Fibroblast of the aortic adventitia (primary cell): ENCODE measurements at regions not wholly inside any gene's neighbourhood (a gene's known extent, or its start where the extent isn't known, plus 50 kb on each side); places are given as distances from the start of the nearest gene placed in this dataset.

Experiments used
- DNase-seq: peaks from one replicate; pipeline ENCODE4 v3.0.0-alpha.2; 2010; ENCODE audit warnings: low read depth
- H3K4me3 ChIP-seq: 2 replicates; pipeline ENCODE4 v1.5.1; 2011; ENCODE audit warnings: low read depth, mild to moderate bottlenecking, control low read depth, low read length, moderate library complexity
- TF ChIP-seq, protein P1 (sequence below): IDR thresholded peaks from 2 replicates; pipeline ENCODE4 v1.5.1; 2011; ENCODE audit warnings: mild to moderate bottlenecking, low read length, control low read depth, inconsistent platforms; ENCODE audit not compliant: insufficient read depth

DNA sequence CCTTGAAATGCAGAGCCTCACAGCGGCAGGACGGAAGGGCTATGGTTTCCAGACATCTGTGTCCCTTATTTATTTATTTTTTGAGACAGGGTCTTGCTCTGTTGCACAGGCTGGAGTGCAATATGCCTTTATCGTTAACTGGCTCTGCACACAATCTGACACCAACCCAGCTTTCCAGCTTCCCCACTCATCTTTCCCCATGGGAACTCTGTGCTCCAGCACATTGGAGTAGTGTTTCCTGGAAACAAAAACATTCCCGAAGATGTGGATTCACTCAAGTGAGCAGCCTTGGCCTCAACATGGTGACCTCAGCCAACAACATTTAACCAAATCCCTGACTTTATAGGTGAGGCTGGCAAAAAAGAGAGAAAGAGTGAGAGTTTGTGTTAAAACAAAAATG is 307.1 kb downstream of the TMEM114 start:
- TF ChIP-seq, protein P1, sequence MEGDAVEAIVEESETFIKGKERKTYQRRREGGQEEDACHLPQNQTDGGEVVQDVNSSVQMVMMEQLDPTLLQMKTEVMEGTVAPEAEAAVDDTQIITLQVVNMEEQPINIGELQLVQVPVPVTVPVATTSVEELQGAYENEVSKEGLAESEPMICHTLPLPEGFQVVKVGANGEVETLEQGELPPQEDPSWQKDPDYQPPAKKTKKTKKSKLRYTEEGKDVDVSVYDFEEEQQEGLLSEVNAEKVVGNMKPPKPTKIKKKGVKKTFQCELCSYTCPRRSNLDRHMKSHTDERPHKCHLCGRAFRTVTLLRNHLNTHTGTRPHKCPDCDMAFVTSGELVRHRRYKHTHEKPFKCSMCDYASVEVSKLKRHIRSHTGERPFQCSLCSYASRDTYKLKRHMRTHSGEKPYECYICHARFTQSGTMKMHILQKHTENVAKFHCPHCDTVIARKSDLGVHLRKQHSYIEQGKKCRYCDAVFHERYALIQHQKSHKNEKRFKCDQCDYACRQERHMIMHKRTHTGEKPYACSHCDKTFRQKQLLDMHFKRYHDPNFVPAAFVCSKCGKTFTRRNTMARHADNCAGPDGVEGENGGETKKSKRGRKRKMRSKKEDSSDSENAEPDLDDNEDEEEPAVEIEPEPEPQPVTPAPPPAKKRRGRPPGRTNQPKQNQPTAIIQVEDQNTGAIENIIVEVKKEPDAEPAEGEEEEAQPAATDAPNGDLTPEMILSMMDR: no peak
- no peak overlapping the region for H3K4me3 ChIP-seq
- no peak for DNase-seq

DNA sequence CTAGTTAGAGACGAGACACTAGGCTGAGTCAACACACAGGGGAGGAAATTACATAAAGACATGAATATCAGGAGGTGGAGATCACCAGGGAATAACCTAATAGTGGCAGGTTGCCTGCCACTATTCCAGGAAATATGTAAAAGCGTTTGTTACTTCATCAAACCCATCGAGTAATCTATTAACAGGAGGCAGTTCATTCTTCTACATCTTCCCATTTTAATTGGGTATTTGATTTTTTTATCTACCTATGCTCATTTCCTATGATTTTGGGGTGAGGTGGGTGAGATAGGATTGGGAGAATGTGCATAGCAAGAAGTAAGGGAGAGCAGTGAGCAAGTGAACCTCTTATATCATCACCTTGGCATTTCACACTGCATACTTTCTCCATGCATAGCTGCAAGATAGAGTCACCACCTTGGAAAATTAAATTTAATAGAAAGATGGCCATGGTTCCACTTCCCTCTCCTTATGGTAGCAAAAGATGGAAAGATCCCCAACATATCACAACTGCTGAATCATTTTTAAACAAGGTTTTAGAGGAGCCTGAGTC is 312.2 kb downstream of the TMEM114 start:
- DNase-seq: no peak
- TF ChIP-seq, protein P1: no peak
- no peak overlapping the region for H3K4me3 ChIP-seq

DNA sequence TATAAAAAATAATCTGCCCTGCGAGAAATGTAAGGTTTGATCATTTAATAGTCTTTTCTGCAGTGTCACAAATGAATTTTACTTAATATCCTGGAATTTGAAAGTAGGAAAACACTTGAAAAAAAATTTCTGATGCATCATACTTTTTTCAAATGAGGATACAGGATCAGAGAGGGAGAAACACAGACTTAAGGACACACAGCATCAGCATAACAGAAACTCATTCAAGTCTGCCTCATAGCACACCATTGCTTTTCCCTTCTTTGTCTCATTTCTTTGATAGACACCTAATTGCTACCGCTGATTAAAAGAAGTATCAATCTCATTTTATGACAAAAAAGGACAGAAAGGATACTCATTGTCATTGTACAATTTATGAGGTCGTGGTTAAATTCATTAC is 319.0 kb downstream of the TMEM114 start:
- DNase-seq: no peak
- TF ChIP-seq, protein P1: no peak
- H3K4me3 ChIP-seq: no peak overlapping the region

DNA sequence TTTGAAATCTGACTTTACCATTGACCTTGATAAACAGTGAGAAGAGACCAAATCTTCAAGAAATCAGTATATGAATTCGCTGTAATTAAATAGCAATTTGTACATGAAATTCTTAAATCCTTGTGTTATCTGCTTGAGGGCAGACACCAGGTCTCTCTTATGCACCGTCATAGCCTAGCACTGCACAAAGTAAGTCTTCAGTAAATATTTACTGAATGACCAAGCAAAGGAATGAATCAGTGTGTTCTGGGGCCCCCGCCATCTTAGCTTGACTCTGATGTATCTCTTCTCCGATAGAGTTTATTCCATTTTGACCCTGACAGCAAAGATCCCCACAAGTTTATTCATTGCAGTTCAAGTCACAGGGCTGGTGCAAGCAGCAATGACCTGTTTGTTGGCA is 328.0 kb downstream of the TMEM114 start:
- TF ChIP-seq, protein P1: no peak
- DNase-seq: no peak
- no peak overlapping the region for H3K4me3 ChIP-seq

DNA sequence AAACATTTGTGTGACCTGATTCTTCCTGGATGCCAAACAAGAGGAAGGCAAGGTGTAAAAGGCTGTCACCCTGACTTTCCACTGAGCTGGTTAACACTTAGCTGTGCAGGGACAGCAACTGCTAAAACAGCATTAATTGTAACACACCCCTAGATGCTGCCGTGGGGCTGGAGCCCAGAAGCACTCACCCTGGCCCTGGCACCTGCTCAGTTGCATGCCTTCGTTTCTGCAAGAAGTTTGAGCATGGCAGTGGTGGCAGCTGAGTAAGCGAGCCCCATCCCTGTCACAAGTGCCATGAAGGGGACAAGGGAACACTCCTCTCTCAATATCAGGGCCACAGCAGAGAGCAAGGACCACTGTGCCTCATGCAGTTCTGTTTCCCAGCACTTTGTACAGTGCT is 330.2 kb downstream of the TMEM114 start:
- TF ChIP-seq, protein P1: no peak
- DNase-seq: no peak
- no peak overlapping the region for H3K4me3 ChIP-seq

DNA sequence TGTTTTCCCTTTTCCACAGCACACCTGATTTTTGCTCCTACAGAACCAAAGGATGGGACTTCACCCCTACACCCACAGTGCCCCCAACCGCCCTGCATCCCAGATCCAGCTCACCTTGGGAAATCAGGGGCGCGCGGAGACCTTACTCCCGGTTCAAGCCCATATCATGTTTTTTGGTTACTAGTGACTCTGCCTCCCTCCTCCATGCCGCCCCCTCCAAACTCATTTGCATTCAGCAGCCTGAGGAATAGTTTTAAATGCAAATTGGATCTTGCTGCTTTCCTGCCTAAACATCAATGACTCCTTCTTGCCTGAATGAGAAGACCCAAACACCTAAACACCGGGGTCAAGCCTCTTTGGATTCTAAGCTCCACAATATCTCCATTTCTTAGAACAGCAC is 331.8 kb downstream of the TMEM114 start:
- TF ChIP-seq, protein P1: no peak

DNA sequence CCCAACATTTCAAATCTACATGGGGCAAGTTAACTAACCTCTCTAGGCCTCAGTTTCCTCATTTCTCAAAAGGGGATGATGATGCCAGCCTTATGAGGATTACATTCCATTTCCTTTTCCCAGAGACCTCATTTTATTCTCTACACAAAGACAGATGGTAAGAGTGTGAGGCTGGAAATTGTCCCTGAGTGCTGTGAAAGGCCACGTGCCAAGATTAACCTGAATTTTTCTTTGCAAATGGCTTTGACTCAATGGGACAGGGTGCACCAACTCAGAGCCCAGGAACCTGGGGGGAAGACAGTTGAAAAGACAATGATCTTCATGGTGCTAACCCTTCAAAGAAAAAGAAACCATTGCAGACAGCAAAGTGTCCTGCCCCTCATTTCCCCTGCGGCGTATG is 332.8 kb downstream of the TMEM114 start:
- no peak for DNase-seq
- TF ChIP-seq, protein P1: no peak
- no peak overlapping the region for H3K4me3 ChIP-seq

More for the DNA sequence above, 331.8 kb downstream of the TMEM114 start:
- no peak for DNase-seq
- no peak overlapping the region for H3K4me3 ChIP-seq
